ENCODE measurements at regions not wholly inside any gene's neighbourhood (a gene's known extent, or its start where the extent isn't known, plus 50 kb on each side); places are given as distances from the start of the nearest gene placed in this dataset.

DNA sequence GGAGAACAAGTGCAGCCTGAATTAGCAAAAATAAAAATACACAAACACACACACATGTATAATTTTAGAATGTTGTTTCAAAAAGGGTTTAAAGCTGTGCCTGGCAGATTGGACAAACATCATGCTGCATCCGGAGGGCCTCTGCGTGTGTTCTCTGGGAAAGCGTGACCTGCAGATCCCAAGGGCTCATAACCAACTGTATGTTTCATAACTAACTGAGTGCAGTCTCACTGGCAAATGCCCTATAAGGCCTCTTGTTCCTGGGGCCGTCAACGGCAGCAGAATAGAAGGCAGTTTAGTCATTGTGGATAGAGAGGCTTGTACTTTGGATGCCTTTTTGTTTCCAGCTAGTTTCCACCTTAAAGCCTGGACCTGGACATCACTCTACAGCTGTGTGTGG lies 243.8 kb upstream of the KIAA1217 start:
- DNase-seq (ENCODE audit: low read depth), result no peak
- TF ChIP-seq CTCF (conservative IDR thresholded peaks at IDR 0.05; ENCODE audit: low read depth, low read length), result no peak

DNA sequence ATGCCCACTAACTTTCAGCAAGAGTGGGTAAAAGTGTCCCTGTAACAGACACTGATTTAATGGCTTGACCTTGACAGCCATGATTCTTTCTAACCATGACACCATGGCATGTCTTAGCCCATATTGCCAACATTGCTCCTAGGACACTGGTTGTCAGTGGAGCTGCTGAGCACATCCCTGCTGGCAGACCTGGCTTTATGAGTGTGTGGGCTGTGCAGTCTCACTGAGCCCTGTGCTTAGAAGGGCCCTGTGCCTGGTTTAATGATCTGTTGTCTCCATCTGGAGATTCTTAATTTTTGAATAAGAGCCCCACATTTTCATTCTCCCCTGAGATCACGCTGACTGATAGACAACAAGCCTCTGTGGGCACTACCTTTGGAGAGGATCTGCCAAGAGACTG lies 243.1 kb upstream of the KIAA1217 start:
- TF ChIP-seq CTCF (conservative IDR thresholded peaks at IDR 0.05; ENCODE audit: low read depth, low read length), result no peak
- DNase-seq (ENCODE audit: low read depth), result no peak
- H3K4me3 ChIP-seq (ENCODE audit: low read length), result no peak overlapping the region

More for the DNA sequence above, 243.8 kb upstream of the KIAA1217 start:
- H3K4me3 ChIP-seq (ENCODE audit: low read length), result no peak overlapping the region

GRCh38 chr10:23966504-23967051 lies 242.4 kb upstream of the KIAA1217 start:
- H3K4me3 ChIP-seq (ENCODE audit: low read length), result no peak overlapping the region
- no peak for TF ChIP-seq CTCF (conservative IDR thresholded peaks at IDR 0.05; ENCODE audit: low read depth, low read length)
- DNase-seq (ENCODE audit: low read depth), result no peak

DNA sequence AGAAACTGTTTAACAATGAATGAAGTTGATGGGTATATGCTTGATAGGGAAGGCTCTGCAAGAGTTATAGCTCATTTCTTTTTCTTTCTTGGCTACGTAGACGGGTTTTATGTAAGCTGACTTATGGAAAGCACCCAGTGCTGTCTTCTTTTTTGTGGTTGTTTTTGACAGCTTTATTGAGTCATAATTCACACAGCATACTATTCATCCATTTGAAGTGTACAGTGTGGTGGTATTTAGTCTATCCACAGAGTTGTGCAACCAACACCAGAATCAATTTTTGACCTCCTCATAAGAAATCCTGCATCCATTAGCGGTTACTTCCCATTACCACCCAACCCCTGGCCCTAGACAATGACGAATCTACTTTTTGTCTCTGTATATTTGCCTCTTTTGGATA lies 240.6 kb upstream of the KIAA1217 start:
- no peak overlapping the region for H3K4me3 ChIP-seq (ENCODE audit: low read length)
- no peak for DNase-seq (ENCODE audit: low read depth)
- no peak for TF ChIP-seq CTCF (conservative IDR thresholded peaks at IDR 0.05; ENCODE audit: low read depth, low read length)

DNA sequence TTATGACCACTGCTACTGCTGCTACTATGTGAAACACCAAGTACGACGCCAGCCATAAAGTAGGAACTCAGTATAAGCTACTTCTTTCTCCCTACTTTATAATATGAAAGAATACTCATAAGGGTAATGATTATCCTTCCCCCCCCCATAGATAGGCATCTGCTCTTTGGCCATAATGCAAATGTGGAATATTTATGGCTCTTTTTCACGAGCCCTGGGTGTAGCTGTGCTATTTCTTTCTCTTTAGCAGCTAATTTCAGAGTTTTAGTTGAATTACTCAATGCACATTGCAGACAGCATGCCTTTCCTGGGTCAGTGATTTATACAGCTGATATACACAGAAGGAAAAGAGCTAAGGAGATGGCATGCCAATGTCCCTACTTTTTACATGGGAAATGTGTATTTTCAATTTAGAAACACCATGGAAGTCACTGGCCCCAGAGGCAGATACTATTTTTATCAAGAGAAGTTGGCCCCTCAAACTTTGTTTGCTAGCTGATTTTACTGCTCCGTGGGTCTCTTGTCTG lies 234.1 kb upstream of the KIAA1217 start:
- H3K4me3 ChIP-seq (ENCODE audit: low read length), result no peak overlapping the region
- no peak for DNase-seq (ENCODE audit: low read depth)
- no peak for TF ChIP-seq CTCF (conservative IDR thresholded peaks at IDR 0.05; ENCODE audit: low read depth, low read length)

DNA sequence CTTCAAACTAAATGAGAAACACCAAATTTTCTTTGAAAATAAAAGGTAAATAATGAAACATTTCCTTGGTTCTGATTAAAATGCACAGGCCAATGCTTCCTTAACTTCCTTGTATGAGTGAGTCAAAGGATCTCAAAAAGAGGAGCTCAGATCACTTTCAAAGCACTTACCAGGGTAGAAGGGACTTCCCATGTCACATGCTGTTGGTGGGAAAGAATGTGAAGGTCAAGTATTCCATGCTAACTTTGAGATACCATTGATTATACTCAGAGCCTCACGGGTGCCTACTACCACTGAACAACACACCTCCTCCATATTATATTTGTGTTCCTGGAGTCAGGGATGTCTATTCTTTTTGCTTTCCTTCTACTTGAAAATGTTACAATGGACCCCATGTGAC lies 233.5 kb upstream of the KIAA1217 start:
- no peak for TF ChIP-seq CTCF (conservative IDR thresholded peaks at IDR 0.05; ENCODE audit: low read depth, low read length)
- no peak overlapping the region for H3K4me3 ChIP-seq (ENCODE audit: low read length)
- no peak for DNase-seq (ENCODE audit: low read depth)

DNA sequence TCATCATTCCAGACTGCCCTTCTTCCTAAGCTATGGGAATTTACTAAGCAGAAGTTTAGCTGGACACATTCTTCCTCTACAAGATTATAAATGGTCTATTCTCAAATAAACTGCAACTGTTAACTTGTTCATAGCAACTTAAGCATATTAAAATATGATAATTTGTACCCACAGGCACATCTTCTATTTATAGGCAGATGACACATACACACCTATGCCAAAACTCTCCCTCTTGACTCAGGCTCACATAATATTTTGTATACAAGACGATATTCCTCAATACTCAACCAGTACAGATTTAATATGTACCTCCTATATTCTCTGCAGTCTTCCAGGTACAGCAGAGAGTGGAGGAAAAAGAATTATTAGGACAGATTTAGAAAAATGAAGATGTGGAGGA lies 232.7 kb upstream of the KIAA1217 start:
- H3K4me3 ChIP-seq (ENCODE audit: low read length), result no peak overlapping the region
- TF ChIP-seq CTCF (conservative IDR thresholded peaks at IDR 0.05; ENCODE audit: low read depth, low read length), result no peak
- no peak for DNase-seq (ENCODE audit: low read depth)
